Activated CD4-positive, alpha-beta T cell treated with anti-CD3 and anti-CD28 coated beads, Interleukin-2, Interleukin-4, amounts not matched to agents 100 ng/mL and 50 ng/mL, durations not matched to agents 16 hours and 8 hours (primary cell): ENCODE measurements at regions not wholly inside any gene's neighbourhood (a gene's known extent, or its start where the extent isn't known, plus 50 kb on each side); places are given as distances from the start of the nearest gene placed in this dataset.
A peak's percentile ranks its signal among the peaks of the same experiment; 100 is the strongest.
"Not testable (repeated sequence)": the region's sequence is repeated elsewhere in the genome, so short reads cannot be mapped to it uniquely, and the experiment has no call there.

Experiments used
- DNase-seq: peaks from one replicate; pipeline ENCODE4 v3.0.0-alpha.2; 2020; ENCODE audit warnings: low spot score

GRCh38 chr15:95016511-95017229 is 785.3 kb downstream of the MCTP2 start:
- DNase-seq: no peak

GRCh38 chr15:95017666-95018328 is 786.4 kb downstream of the MCTP2 start:
- no peak for DNase-seq

- DNase-seq: peak; percentile 24
Observed at GRCh38 chr15:95018888-95019545, 787.7 kb downstream of the MCTP2 start.

- no peak for DNase-seq
Observed at GRCh38 chr15:95019907-95020306, 788.5 kb downstream of the MCTP2 start.

GRCh38 chr15:95021816-95022215 is 790.5 kb downstream of the MCTP2 start:
- DNase-seq: no peak

- no peak for DNase-seq
Observed at GRCh38 chr15:95024351-95024750, 793.0 kb downstream of the MCTP2 start.

- peak; percentile 26 for DNase-seq
Observed at GRCh38 chr15:95025924-95026728, 794.8 kb downstream of the MCTP2 start.

GRCh38 chr15:95027981-95028380 is 796.6 kb downstream of the MCTP2 start:
- DNase-seq: no peak

GRCh38 chr15:95032156-95032555 is 800.8 kb downstream of the MCTP2 start:
- DNase-seq: no peak

GRCh38 chr15:95035106-95035505 is 803.7 kb downstream of the MCTP2 start:
- no peak for DNase-seq

- no peak for DNase-seq
Observed at GRCh38 chr15:95041297-95041696, 809.9 kb downstream of the MCTP2 start.

- DNase-seq: not testable (repeated sequence)
Observed at GRCh38 chr15:95043236-95043932, 812.0 kb downstream of the MCTP2 start.

- DNase-seq: no peak
Observed at GRCh38 chr15:95043933-95044313, 812.6 kb downstream of the MCTP2 start.

- DNase-seq: no peak
Observed at GRCh38 chr15:95044745-95045417, 813.5 kb downstream of the MCTP2 start.

- no peak for DNase-seq
Observed at GRCh38 chr15:95051861-95052260, 820.5 kb downstream of the MCTP2 start.

- DNase-seq: no peak
Observed at GRCh38 chr15:95059346-95059905, 828.1 kb downstream of the MCTP2 start.

GRCh38 chr15:95068701-95069521 is 837.5 kb downstream of the MCTP2 start:
- DNase-seq: no peak

GRCh38 chr15:95075792-95076677 is 844.7 kb downstream of the MCTP2 start:
- DNase-seq: no peak

- no peak for DNase-seq
Observed at GRCh38 chr15:95076678-95076990, 845.3 kb downstream of the MCTP2 start.
